Keratinocyte (primary cell): ENCODE measurements at regions not wholly inside any gene's neighbourhood (a gene's known extent, or its start where the extent isn't known, plus 50 kb on each side); places are given as distances from the start of the nearest gene placed in this dataset.

ENCODE experiments used
- DNase-seq: peaks from one replicate; pipeline ENCODE4 v3.0.0-alpha.2; 2011; ENCODE audit warnings: low read depth, missing footprints, low spot score
- FAIRE-seq: peaks from 2 replicates; lab custom pipeline; 2011; peaks lifted over from hg19 to GRCh38; lab: Jason Lieb, UNC
- H2AFZ ChIP-seq: 2 replicates; pipeline ENCODE4 v1.6.0; 2012; ENCODE audit warnings: low read length, control low read depth, inconsistent platforms; ENCODE audit not compliant: control insufficient read depth
- H3K27ac ChIP-seq: 2 replicates; pipeline ENCODE4 v1.5.1; 2011; ENCODE audit warnings: low read length; ENCODE audit not compliant: control insufficient read depth, insufficient read depth
- H3K27me3 ChIP-seq: 3 replicates; pipeline ENCODE4 v1.6.0; 2011; ENCODE audit warnings: low read length; ENCODE audit not compliant: control insufficient read depth, insufficient read depth; ENCODE audit errors: extremely low read depth
- H3K36me3 ChIP-seq, 2 experiments: 2 replicates in 1 of 2; 3 replicates in 1 of 2; pipeline ENCODE4 v1.5.1; 2011; ENCODE audit warnings: low read length in 2 of 2, mild to moderate bottlenecking in 1 of 2; ENCODE audit not compliant: control insufficient read depth in 2 of 2, insufficient read depth in 2 of 2; ENCODE audit errors: extremely low read depth in 1 of 2
- H3K4me1 ChIP-seq: 3 replicates; pipeline ENCODE4 v1.5.1; 2011; ENCODE audit warnings: low read length; ENCODE audit not compliant: control insufficient read depth, insufficient read depth; ENCODE audit errors: extremely low read depth
- H3K4me2 ChIP-seq: 3 replicates; pipeline ENCODE4 v1.6.0; 2011; ENCODE audit warnings: low read depth, low read length; ENCODE audit not compliant: control insufficient read depth, insufficient read depth; ENCODE audit errors: extremely low read depth
- H3K4me3 ChIP-seq, 3 experiments: fragments of 200-600 bp in 1 of 3; sonication (generic) in 1 of 3; 2 replicates in 2 of 3; 3 replicates in 1 of 3; pipeline ENCODE4 v1.5.1; 2011 to 2016; ENCODE audit warnings: low read length in 3 of 3, mild to moderate bottlenecking in 3 of 3, control low read depth in 2 of 3, inconsistent platforms in 1 of 3, low read depth in 1 of 3, mixed read lengths in 1 of 3, mixed run types in 1 of 3, moderate library complexity in 1 of 3; ENCODE audit not compliant: control insufficient read depth in 2 of 3, insufficient read depth in 2 of 3; ENCODE audit errors: extremely low read depth in 1 of 3
- H3K79me2 ChIP-seq: 2 replicates; pipeline ENCODE4 v1.6.0; 2012; ENCODE audit warnings: low read length; ENCODE audit not compliant: control insufficient read depth, insufficient read depth
- H3K9ac ChIP-seq: 3 replicates; pipeline ENCODE4 v1.6.0; 2011; ENCODE audit warnings: low read length; ENCODE audit not compliant: control insufficient read depth, insufficient read depth; ENCODE audit errors: extremely low read depth
- H3K9me1 ChIP-seq: 3 replicates; pipeline ENCODE4 v1.6.0; 2011; ENCODE audit warnings: low read length; ENCODE audit not compliant: control insufficient read depth, insufficient read depth; ENCODE audit errors: extremely low read depth
- H3K9me3 ChIP-seq: 2 replicates; pipeline ENCODE4 v1.5.1; 2012; ENCODE audit warnings: low read depth, low read length; ENCODE audit not compliant: control insufficient read depth
- H4K20me1 ChIP-seq: 3 replicates; pipeline ENCODE4 v1.6.0; 2011; ENCODE audit warnings: low read length; ENCODE audit not compliant: control insufficient read depth, insufficient read depth; ENCODE audit errors: extremely low read depth
- CTCF ChIP-seq, 3 experiments: IDR thresholded peaks in 1 of 3; conservative IDR thresholded peaks in 1 of 3; optimal IDR thresholded peaks in 1 of 3; 2 replicates in 2 of 3; 3 replicates in 1 of 3; pipeline versions ENCODE3 to v1.5.1; 2011; ENCODE audit warnings: low read length in 3 of 3, mild to moderate bottlenecking in 3 of 3, moderate library complexity in 2 of 3, control low read depth in 1 of 3, inconsistent platforms in 1 of 3; ENCODE audit not compliant: insufficient read depth in 2 of 3; ENCODE audit errors: extremely low read depth in 1 of 3
- EZH2 ChIP-seq: IDR thresholded peaks from one replicate; pipeline ENCODE4 v1.6.1; 2012; ENCODE audit warnings: inconsistent platforms, mild to moderate bottlenecking, low read length, moderate library complexity
- dilution Hi-C: fragments of 300-500 bp; cut with MboI; formaldehyde crosslinking; loops from one replicate; pipeline ENCODE4 v1.7.0; 2020; ENCODE audit warnings: low sequenced_read_pairs; ENCODE audit not compliant: extremely low pct_ligation_motif_present

GRCh38 chr5:174323878-174324281 is 278.4 kb downstream of the NSG2 start:
- no peak for DNase-seq
- no peak for FAIRE-seq
- TF ChIP-seq CTCF (optimal IDR thresholded peaks at IDR 0.05 in 1 of 3, IDR thresholded peaks at IDR 0.05 in 1 of 3, conservative IDR thresholded peaks at IDR 0.05 in 1 of 3; ENCODE audit: extremely low read depth in 1 of 3, insufficient read depth in 2 of 3, low read length in 3 of 3): no peak
- TF ChIP-seq EZH2: no peak
- Histone ChIP-seq H3K27me3 (peaks cover 5% of the 10 kb centered on the region), H3K4me2 (no peak overlapping the region), H3K36me3 (no peaks in the 10 kb centered on the region), H3K9me3 (no peaks in the 10 kb centered on the region), H3K9ac (no peak overlapping the region), H4K20me1 (no peaks in the 10 kb centered on the region), H2AFZ (no peak overlapping the region), H3K4me1 (peaks cover 3% of the 10 kb centered on the region), H3K9me1 (no peaks in the 10 kb centered on the region), H3K27ac (no peak overlapping the region), H3K4me3 (no peak overlapping the region), H3K79me2 (no peaks in the 10 kb centered on the region)
- dilution Hi-C loops: no loop called here

- DNase-seq (no peak), FAIRE-seq (no peak)
- Histone ChIP-seq H4K20me1 (no peaks in the 10 kb centered on the region), H3K27me3 (peaks cover 5% of the 10 kb centered on the region), H3K79me2 (no peaks in the 10 kb centered on the region), H3K36me3 (no peaks in the 10 kb centered on the region), H3K9me1 (no peaks in the 10 kb centered on the region), H3K4me2 (no peak overlapping the region), H3K4me3 (no peak overlapping the region), H3K4me1 (peaks cover 4% of the 10 kb centered on the region), H3K9me3 (no peaks in the 10 kb centered on the region), H2AFZ (no peak overlapping the region), H3K9ac (no peak overlapping the region), H3K27ac (no peak overlapping the region)
- TF ChIP-seq CTCF (optimal IDR thresholded peaks at IDR 0.05 in 1 of 3, IDR thresholded peaks at IDR 0.05 in 1 of 3, conservative IDR thresholded peaks at IDR 0.05 in 1 of 3; ENCODE audit: extremely low read depth in 1 of 3, insufficient read depth in 2 of 3, low read length in 3 of 3): no peak
- no peak for TF ChIP-seq EZH2
- dilution Hi-C loops: no loop called here
Observed at GRCh38 chr5:174324680-174325079, 279.2 kb downstream of the NSG2 start.
